HepG2 (cell line): ENCODE measurements at regions not wholly inside any gene's neighbourhood (a gene's known extent, or its start where the extent isn't known, plus 50 kb on each side); places are given as distances from the start of the nearest gene placed in this dataset.

ENCODE experiments used
- CREM ChIP-seq, 2 experiments: sonication (generic) in 1 of 2; formaldehyde crosslinking in 1 of 2; IDR thresholded peaks; 2 replicates each; pipeline versions ENCODE4 v1.4.0 to v1.6.1; 2016 to 2020; ENCODE audit warnings: antibody characterized with exemption in 1 of 2, mild to moderate bottlenecking in 1 of 2, missing genetic modification reagents in 1 of 2
- GPN1 ChIP-seq: sonication (generic); formaldehyde crosslinking; IDR thresholded peaks from 2 replicates; pipeline ENCODE4 v1.5.1; 2020; ENCODE audit warnings: missing genetic modification reagents, borderline replicate concordance
- MAX ChIP-seq: IDR thresholded peaks from 2 replicates; pipeline ENCODE4 v1.6.1; 2012; ENCODE audit warnings: inconsistent platforms
- MZF1 ChIP-seq: sonication (generic); formaldehyde crosslinking; IDR thresholded peaks from 2 replicates; pipeline ENCODE4 v1.8.1; 2023; ENCODE audit warnings: mild to moderate bottlenecking, missing genetic modification reagents, borderline replicate concordance
- POLR2AphosphoS5 ChIP-seq: IDR thresholded peaks from 2 replicates; pipeline ENCODE4 v1.6.1; 2012; ENCODE audit warnings: low read depth, low read length
- ZFP91 ChIP-seq: sonication (generic); formaldehyde crosslinking; IDR thresholded peaks from 2 replicates; pipeline ENCODE4 v1.9.0; 2022; ENCODE audit warnings: missing genetic modification reagents, mild to moderate bottlenecking, borderline replicate concordance

- no peak for TF ChIP-seq ZFP91
- TF ChIP-seq CREM (IDR thresholded peaks at IDR 0.05): no peak
- no peak for TF ChIP-seq CREM (CRISPR knock-in tag; IDR thresholded peaks at IDR 0.05)
- TF ChIP-seq MAX: no peak
- no peak for TF ChIP-seq MZF1 (CRISPR knock-in tag)
- TF ChIP-seq POLR2AphosphoS5: no peak
- TF ChIP-seq GPN1 (CRISPR knock-in tag): no peak
Measured at GRCh38 chr1:4877426-4877825, 223.0 kb downstream of the AJAP1 start.
